ENCODE measurements at regions not wholly inside any gene's neighbourhood (a gene's known extent, or its start where the extent isn't known, plus 50 kb on each side); places are given as distances from the start of the nearest gene placed in this dataset.

GRCh38 chrX:142576615-142577014, 371.5 kb upstream of the MAGEC2 start:
- TF ChIP-seq POLR2A (IDR thresholded peaks at IDR 0.05), result no peak
- TF ChIP-seq CTCF (IDR thresholded peaks at IDR 0.05), result no peak
- no peaks in the 10 kb centered on the region for H3K9me3 ChIP-seq
- no peak overlapping the region for H3K4me3 ChIP-seq
- H3K36me3 ChIP-seq, result no peaks in the 10 kb centered on the region
- H3K4me1 ChIP-seq, result no peaks in the 10 kb centered on the region
- no peak overlapping the region for H3K27ac ChIP-seq
- no peaks in the 10 kb centered on the region for H3K27me3 ChIP-seq
- ATAC-seq (peak; percentile 58 to 96 (median 85)), DNase-seq (peak in 2 of 3 donors; percentile 58 to 59)
- WGBS (ENCODE audit: insufficient coverage, low coverage, low lambda C conversion rate, missing lambda C conversion rate), result 39% methylated on average over 2 of the region's 3 CpGs
- intact Hi-C loops (cut with DNase I), result no loop called here

- H3K4me3 ChIP-seq, result no peak overlapping the region
- H3K9me3 ChIP-seq, result no peaks in the 10 kb centered on the region
- H3K27ac ChIP-seq, result no peak overlapping the region
- DNase-seq, result no peak
- WGBS (ENCODE audit: insufficient coverage, low coverage, low lambda C conversion rate, missing lambda C conversion rate), result 38% methylated on average over 3 of the region's 3 CpGs
- no peaks in the 10 kb centered on the region for H3K4me1 ChIP-seq
- intact Hi-C loops (cut with DNase I), result no loop called here
- no peaks in the 10 kb centered on the region for H3K36me3 ChIP-seq
- H3K27me3 ChIP-seq, result peaks cover 0 to 6% of the 10 kb centered on the region in 2 donors
- TF ChIP-seq POLR2A (IDR thresholded peaks at IDR 0.05) (no peak), CTCF (IDR thresholded peaks at IDR 0.05) (no peak)
- ATAC-seq, result no peak
Observed at GRCh38 chrX:142549923-142550322, 344.8 kb upstream of the MAGEC2 start.

- no peak for DNase-seq
- no peaks in the 10 kb centered on the region for H3K27me3 ChIP-seq
- intact Hi-C loops (cut with DNase I), result no loop called here
- no peak for ATAC-seq
- H3K36me3 ChIP-seq, result no peaks in the 10 kb centered on the region
- H3K4me1 ChIP-seq, result no peaks in the 10 kb centered on the region
- no peak for TF ChIP-seq POLR2A (IDR thresholded peaks at IDR 0.05)
- TF ChIP-seq CTCF (IDR thresholded peaks at IDR 0.05), result no peak
- whole genome bisulfite sequencing (ENCODE audit: insufficient coverage, low coverage, low lambda C conversion rate, missing lambda C conversion rate), result 43% methylated on average over 3 of the region's 3 CpGs
- H3K27ac ChIP-seq, result no peak overlapping the region
- H3K4me3 ChIP-seq, result no peak overlapping the region
- no peaks in the 10 kb centered on the region for H3K9me3 ChIP-seq
Observed at GRCh38 chrX:142505839-142506238, 300.7 kb upstream of the MAGEC2 start.

- no peak for ATAC-seq
Observed at GRCh38 chrX:142503967-142504643, 299.0 kb upstream of the MAGEC2 start.

More at GRCh38 chrX:142503967-142504643, 299.0 kb upstream of the MAGEC2 start:
- intact Hi-C loops (cut with DNase I), result no loop called here
- H3K27me3 ChIP-seq, result peaks cover 0 to 4% of the 10 kb centered on the region in 2 donors
- no peak overlapping the region for H3K4me3 ChIP-seq
- WGBS (ENCODE audit: insufficient coverage, low coverage, low lambda C conversion rate, missing lambda C conversion rate), result 58% methylated on average over 5 of the region's 5 CpGs
- H3K4me1 ChIP-seq, result no peaks in the 10 kb centered on the region
- no peak overlapping the region for H3K27ac ChIP-seq
- no peaks in the 10 kb centered on the region for H3K36me3 ChIP-seq
- no peak for DNase-seq
- H3K9me3 ChIP-seq, result no peaks in the 10 kb centered on the region
- no peak for TF ChIP-seq CTCF (IDR thresholded peaks at IDR 0.05)
- TF ChIP-seq POLR2A (IDR thresholded peaks at IDR 0.05), result no peak

Data from right lobe of liver (tissue), 6 donors.